NCI-H2107 treated with DMSO at 0.1 percent for 48 hours (cell line): ENCODE measurements at regions not wholly inside any gene's neighbourhood (a gene's known extent, or its start where the extent isn't known, plus 50 kb on each side); places are given as distances from the start of the nearest gene placed in this dataset.

Source experiments
- DNase-seq: peaks from one replicate; lab custom pipeline; 2025; ENCODE audit not compliant: unreplicated experiment; lab: John Stamatoyannopoulos, UW

GRCh38 chr9:86796666-86797065, 150.6 kb downstream of the GAS1 start:
- DNase-seq = no peak

- DNase-seq = no peak
Observed at GRCh38 chr9:86795823-86796553, 151.3 kb downstream of the GAS1 start.

- DNase-seq = no peak
Observed at GRCh38 chr9:86795047-86795442, 152.3 kb downstream of the GAS1 start.

GRCh38 chr9:86794391-86795046, 152.8 kb downstream of the GAS1 start:
- no peak for DNase-seq

GRCh38 chr9:86792136-86792535, 155.2 kb downstream of the GAS1 start:
- DNase-seq = no peak

DNA sequence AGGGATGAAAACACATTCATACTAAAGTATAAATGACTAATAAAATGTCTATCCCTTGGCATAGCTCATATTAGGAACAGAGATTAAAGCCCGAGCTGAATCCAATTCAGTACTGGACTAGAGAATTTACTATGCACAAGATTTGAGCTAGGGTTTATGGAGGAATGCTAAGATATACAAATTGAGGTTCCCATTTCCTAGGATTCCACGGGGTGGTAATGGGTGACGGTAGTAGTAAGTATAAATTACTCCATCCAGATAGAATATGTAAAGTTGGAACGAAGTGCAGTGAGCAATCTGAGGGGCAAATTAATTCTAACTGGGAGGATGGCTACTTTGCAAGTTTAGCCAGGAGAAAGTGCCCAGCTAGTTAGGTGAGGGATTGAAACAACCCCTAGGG, 156.5 kb downstream of the GAS1 start:
- no peak for DNase-seq

DNA sequence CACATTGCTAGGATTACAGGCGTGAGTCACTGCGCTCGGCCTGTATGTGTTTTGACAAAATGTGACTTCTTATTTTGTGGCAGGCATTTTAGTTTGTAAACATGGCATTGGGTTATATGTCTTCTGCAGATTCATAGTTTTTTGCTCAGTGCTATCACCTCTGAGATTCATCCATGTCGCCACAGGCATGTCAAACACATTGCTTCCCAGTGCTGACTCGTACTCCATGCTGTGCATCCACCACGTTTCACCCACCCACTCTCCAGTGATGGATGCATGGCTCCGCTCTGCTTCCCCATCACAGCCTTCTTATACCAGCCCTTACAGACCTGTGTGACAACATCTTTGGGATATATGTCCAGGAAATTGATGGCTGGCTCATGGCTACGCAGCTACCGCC, 158.8 kb downstream of the GAS1 start:
- no peak for DNase-seq

GRCh38 chr9:86783884-86784283, 163.4 kb downstream of the GAS1 start:
- DNase-seq = no peak

DNA sequence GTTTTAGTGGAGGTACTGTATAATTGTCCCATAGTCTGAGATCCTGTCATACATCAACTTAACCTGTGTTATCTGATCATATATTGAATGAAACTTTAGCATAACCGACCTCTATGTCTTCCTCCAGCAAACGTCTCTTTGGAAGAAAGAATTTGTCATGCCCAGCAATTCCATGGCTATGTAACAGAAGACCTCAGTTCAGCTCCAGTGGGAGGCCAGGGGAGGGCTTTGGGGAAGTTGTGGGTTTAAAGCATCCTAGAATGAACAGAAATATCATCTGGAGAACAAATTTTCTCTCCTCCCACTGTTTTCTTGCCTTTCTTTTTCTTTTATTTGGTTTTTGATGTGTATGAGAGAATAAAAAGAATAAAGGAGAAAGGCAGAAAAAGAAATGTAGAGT, 164.5 kb downstream of the GAS1 start:
- DNase-seq = no peak

DNA sequence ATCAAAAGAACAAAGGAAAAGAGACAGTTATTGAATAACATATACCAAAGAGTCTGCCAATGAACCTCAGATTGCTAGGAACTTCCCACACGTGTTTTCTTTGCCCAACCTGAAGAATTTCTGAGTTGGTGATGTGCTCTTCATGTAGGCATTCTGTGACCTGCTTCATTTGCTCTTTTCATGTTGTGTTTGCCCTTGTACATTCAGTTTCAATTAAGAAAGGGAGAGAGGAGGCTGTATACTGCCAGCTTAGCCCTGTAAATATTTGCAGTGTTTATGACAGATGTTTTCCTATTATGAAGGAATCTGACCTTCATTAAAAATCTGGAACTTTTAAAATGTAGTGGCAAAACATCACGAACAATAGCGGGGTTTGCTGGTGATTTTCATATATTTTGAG, 168.5 kb downstream of the GAS1 start:
- DNase-seq = no peak

- DNase-seq = no peak
Observed at GRCh38 chr9:86775718-86776117, 171.6 kb downstream of the GAS1 start.

DNA sequence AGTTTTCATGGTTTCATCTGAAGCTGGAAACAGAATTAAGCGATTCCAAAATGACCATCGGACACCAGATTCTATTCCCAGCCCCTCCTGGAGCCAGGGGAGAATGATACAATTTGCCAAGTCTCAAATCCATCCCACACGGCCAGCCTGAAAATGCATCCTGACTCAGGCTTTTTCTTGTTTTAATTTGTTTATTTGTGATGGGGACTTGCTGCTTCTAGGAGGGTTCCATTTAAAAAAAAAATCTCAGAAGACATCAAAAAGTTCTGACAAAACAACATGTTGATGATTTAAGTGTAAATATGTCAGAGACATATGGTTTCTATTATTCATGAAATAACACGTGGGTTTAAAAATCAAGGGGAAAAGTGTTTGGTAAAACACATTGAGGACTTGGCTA, 173.2 kb downstream of the GAS1 start:
- DNase-seq = no peak

DNA sequence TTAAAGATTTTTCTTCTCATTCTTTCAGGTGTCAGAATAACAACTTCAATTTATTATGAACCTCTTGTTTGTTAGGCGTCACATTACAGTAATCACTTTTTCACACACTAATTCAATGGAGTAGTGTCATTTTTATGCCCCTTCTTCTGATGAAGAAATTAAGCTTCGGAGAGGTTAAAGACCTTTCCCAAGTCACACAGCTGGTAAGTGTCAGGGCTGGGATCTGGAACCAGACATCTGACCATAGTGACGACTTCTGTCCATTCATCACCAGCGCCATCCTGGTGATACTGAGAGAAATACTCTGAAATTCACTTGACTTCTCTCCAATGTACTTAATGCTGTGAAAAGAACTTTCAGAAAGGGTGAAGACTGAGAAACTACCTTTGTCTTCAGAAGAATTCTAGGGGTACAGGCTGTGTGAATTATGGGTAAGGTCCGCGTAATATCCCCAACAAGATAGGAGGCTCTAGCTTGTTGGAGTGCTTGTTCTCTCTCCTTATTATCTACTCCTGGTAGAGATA, 173.8 kb downstream of the GAS1 start:
- no peak for DNase-seq

DNA sequence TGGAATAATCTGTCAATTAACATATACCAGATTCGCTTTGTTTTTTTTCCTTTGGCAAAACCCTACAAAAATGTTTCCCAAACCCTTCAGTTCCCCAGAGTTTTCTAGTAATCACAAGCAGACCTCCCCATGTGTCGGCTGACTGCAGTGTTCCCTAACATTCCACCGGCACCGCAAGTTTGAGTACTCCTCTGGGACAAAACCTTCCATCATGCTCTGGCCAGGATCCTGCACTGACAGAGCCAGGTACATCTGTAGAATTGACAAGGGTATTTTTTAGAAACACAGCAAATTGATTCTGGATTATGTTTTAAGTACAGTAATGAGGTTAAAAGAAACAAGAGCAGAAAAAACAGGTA, 174.7 kb downstream of the GAS1 start:
- DNase-seq = no peak

DNA sequence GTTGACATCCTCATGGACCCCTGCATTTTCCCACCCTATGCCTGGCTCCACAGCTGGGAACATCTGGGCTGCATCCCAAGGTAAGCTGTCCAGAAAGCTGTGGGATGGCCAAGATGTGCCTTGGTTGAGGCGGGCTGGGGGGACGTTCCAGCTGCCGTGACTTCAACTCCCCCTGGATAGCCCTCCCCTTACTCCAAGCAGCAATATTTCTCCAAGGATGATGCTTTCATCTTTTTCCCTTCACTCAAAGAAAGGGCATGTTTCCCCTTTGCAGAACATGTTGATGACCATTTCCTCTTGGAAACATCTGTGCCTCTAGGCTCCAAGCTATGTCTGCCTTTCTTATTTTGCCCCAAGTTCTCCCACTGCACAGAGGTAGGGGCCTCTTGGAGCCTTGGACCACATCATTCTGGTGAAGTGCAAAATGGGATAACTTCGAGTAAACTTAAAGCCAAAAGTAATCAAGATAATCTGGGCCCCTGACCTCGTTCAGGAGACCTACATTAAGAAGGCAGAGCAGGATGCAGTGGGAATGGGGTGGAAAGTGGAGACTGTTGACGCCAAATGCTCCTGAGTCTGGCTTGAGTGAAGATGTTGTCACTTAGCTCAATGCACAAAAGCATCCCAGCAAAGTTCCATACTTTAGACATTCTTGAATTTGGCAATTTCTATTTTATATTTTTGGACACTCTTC, 175.2 kb downstream of the GAS1 start:
- DNase-seq = no peak

- DNase-seq = no peak
Observed at GRCh38 chr9:86771420-86771819, 175.9 kb downstream of the GAS1 start.

- no peak for DNase-seq
Observed at GRCh38 chr9:86768709-86769108, 178.6 kb downstream of the GAS1 start.

GRCh38 chr9:86768020-86768419, 179.3 kb downstream of the GAS1 start:
- DNase-seq = no peak

DNA sequence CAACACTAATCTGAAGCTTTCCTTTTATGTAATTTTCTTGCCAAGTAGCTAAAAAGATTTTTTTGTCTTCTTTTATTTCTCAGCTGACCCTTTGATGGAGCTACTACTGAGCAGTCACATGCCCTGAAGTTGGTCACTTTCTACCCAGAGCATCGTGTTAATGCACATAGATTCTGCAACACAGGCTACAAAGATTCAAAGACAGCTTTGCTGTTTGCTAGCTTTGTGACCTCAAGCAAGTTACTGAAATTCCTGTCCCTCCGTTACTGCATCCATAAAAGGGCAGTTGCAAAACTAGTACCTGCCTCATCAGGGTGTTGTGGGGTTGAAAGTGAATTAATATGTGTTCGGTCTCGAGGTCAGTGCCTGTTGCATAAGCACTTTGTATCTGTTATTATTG, 179.9 kb downstream of the GAS1 start:
- no peak for DNase-seq

DNA sequence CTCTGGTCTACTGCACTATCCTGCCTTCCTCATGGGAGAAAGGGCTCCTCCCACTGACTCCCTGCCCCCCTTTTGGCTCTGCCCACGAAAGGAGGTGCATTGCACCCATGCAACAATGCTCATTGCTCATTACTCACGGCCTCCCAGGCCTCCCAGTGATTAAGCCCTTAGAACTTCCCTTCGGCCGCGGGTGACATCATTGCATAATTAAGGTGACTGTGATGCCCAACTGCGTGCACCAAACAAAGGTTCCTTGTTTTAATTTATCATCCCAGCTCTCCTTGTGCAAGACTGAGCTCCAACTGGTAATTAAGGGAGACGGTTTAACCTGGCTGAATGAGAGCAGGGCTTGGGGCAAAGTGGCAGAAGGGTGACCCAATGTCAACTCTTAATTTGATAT, 180.4 kb downstream of the GAS1 start:
- no peak for DNase-seq

DNA sequence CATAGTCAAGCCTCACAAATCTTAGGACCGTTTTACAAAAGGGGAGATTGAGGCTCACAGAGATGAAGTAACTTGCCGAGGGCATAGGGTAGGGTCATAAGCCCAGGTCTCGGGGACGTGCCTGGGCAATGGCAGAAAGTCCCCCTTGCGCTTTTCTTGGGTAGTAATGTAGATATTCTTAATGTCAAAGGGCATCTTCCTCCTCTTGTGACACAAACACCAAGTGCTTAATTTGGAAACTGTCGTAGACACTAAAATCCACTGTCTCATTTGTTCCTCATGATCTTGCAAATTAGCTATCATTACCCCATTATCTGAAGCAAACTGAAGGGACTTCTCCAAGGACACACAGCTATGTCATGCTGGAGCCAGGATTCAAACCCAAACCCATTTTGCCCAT, 180.8 kb downstream of the GAS1 start:
- no peak for DNase-seq

- DNase-seq = no peak
Observed at GRCh38 chr9:86765746-86766430, 181.4 kb downstream of the GAS1 start.
